Fibroblast of lung (primary cell): ENCODE measurements at regions not wholly inside any gene's neighbourhood (a gene's known extent, or its start where the extent isn't known, plus 50 kb on each side); places are given as distances from the start of the nearest gene placed in this dataset.

ENCODE experiments used
- CTCF ChIP-seq, 2 donors: IDR thresholded peaks in 1 of 2; conservative IDR thresholded peaks in 1 of 2; 1 replicate in 1 of 2; 2 replicates in 1 of 2; pipeline ENCODE4 v1.5.1; 2011 to 2012; ENCODE audit warnings: low read length in 2 of 2, control low read depth in 1 of 2, inconsistent platforms in 1 of 2, low read depth in 1 of 2, mild to moderate bottlenecking in 1 of 2
- EZH2 ChIP-seq: IDR thresholded peaks from 2 replicates; pipeline ENCODE4 v1.5.1; 2012; ENCODE audit warnings: low read length, control low read depth, mild to moderate bottlenecking; ENCODE audit errors: missing control alignments

- TF ChIP-seq CTCF (conservative IDR thresholded peaks at IDR 0.05 in 1 of 2, IDR thresholded peaks at IDR 0.05 in 1 of 2; ENCODE audit: low read depth in 1 of 2, low read length in 2 of 2) (no peak), EZH2 (no peak)
Measured at GRCh38 chr4:170801771-170802170, 712.0 kb upstream of the AADAT start.
